ENCODE measurements at regions not wholly inside any gene's neighbourhood (a gene's known extent, or its start where the extent isn't known, plus 50 kb on each side); places are given as distances from the start of the nearest gene placed in this dataset.

- TF ChIP-seq CTCF (IDR thresholded peaks at IDR 0.05) = no peak
- TF ChIP-seq POLR2AphosphoS5 (IDR thresholded peaks at IDR 0.05; ENCODE audit: insufficient read depth in 1 of 2, low read depth in 1 of 2) = no peak
Measured at GRCh38 chr5:77942578-77943239, 166.6 kb upstream of the TBCA start.

Measured in vagina (tissue), 2 donors.